BJ (cell line): ENCODE measurements at regions not wholly inside any gene's neighbourhood (a gene's known extent, or its start where the extent isn't known, plus 50 kb on each side); places are given as distances from the start of the nearest gene placed in this dataset.

Experiments used
- CTCF ChIA-PET: fragments of 350-600 bp; formaldehyde crosslinking; extraction: SDS; loops from one replicate; lab custom pipeline; 2021; ENCODE audit warnings: antibody characterized with exemption, inconsistent platforms; lab: Yijun Ruan, JAX
- POLR2A ChIA-PET: fragments of 300-600 bp; sonication (Branson Sonifier 250); formaldehyde crosslinking; extraction: SDS; loops from one replicate; lab custom pipeline; 2021; ENCODE audit warnings: antibody characterized with exemption; lab: Charles Lee
- DNase-seq: peaks from one replicate; pipeline ENCODE4 v3.0.0-alpha.2; 2011; ENCODE audit warnings: low read depth
- H3K27me3 ChIP-seq: 2 replicates; pipeline ENCODE4 v1.6.0; 2011; ENCODE audit warnings: low read length; ENCODE audit not compliant: control insufficient read depth, insufficient read depth
- H3K36me3 ChIP-seq: 2 replicates; pipeline ENCODE4 v1.5.1; 2011; ENCODE audit warnings: low read length; ENCODE audit not compliant: control insufficient read depth, insufficient read depth
- H3K4me3 ChIP-seq: 2 replicates; pipeline ENCODE4 v1.5.1; 2011; ENCODE audit warnings: low read depth, mild to moderate bottlenecking, control low read depth, low read length
- TF ChIP-seq, protein P1 (sequence below): IDR thresholded peaks from 2 replicates; pipeline ENCODE4 v1.5.1; 2011; ENCODE audit warnings: low read depth, mild to moderate bottlenecking, control low read depth, inconsistent platforms, low read length, moderate library complexity; ENCODE audit not compliant: insufficient read depth

DNA sequence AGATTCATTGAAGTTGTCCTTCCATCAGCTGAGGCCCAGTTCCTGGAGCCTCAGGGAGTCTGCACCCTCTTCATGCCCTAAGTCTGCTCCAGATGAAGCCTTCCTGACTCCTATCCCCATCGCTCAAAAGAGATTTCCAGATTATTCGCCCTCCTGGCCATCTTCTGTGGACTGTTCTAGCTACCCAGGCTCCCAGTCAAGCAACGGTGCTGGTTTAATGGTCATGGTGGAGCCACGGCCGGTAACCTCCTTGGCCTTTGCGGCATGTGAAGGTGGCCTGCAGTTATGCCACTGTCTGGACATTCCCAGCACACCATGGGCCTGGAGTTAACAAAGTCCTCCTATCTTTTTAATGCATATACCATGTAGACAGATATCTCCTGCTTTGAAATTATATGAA lies 140.1 kb upstream of the ASB18 start:
- POLR2A ChIA-PET: no interaction called here
- CTCF ChIA-PET: no interaction called here
- H3K4me3 ChIP-seq: no peak overlapping the region
- H3K27me3 ChIP-seq: no peaks in the 10 kb centered on the region
- TF ChIP-seq, protein P1, sequence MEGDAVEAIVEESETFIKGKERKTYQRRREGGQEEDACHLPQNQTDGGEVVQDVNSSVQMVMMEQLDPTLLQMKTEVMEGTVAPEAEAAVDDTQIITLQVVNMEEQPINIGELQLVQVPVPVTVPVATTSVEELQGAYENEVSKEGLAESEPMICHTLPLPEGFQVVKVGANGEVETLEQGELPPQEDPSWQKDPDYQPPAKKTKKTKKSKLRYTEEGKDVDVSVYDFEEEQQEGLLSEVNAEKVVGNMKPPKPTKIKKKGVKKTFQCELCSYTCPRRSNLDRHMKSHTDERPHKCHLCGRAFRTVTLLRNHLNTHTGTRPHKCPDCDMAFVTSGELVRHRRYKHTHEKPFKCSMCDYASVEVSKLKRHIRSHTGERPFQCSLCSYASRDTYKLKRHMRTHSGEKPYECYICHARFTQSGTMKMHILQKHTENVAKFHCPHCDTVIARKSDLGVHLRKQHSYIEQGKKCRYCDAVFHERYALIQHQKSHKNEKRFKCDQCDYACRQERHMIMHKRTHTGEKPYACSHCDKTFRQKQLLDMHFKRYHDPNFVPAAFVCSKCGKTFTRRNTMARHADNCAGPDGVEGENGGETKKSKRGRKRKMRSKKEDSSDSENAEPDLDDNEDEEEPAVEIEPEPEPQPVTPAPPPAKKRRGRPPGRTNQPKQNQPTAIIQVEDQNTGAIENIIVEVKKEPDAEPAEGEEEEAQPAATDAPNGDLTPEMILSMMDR: no peak
- no peak for DNase-seq
- no peaks in the 10 kb centered on the region for H3K36me3 ChIP-seq

DNA sequence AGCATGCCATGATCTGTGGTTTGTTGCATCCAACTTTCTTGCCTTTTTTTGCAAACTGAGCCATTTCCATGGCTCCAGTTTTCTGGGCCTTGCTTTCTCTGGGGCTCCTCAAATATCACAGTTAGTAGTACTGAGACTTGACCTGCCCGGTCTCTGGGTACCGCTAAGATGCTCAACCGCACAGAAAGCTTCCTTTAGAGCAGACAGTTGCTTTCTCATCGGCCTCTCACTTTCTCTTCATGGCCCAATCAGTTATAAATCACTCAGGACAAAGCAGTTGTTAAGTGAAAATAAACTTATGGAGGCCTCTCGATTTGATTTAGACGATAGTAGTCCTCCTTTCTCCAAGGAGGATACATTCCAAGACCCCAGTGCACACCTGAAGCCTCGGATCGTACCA lies 141.2 kb upstream of the ASB18 start:
- TF ChIP-seq, protein P1: no peak
- Histone ChIP-seq H3K4me3 (no peak overlapping the region), H3K36me3 (no peaks in the 10 kb centered on the region), H3K27me3 (no peaks in the 10 kb centered on the region)
- no peak for DNase-seq
- CTCF ChIA-PET: no interaction called here
- POLR2A ChIA-PET: no interaction called here

DNA sequence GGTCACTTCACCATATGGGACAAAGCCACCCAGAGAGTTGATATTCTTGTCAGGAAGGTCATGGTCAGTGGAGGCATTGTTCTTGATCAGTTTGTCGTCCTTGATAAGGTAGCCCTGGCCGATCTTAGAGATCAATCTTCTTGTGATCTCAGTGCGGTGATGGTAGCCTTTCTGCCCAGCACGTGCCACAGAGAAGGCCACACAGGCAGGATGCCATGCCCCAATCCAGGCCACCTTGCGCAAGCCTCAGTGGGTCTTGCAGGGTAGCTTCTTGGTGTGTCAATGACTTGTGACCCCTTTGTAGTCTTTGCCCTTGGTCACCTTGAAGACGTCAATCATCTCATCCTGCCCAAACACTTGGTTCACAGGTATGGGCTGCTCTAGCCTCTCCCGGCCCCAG lies 143.9 kb upstream of the ASB18 start:
- TF ChIP-seq, protein P1: no peak
- CTCF ChIA-PET: no interaction called here
- no peak for DNase-seq
- no peak overlapping the region for H3K4me3 ChIP-seq
- no peaks in the 10 kb centered on the region for H3K27me3 ChIP-seq
- H3K36me3 ChIP-seq: no peaks in the 10 kb centered on the region
- POLR2A ChIA-PET: no interaction called here

DNA sequence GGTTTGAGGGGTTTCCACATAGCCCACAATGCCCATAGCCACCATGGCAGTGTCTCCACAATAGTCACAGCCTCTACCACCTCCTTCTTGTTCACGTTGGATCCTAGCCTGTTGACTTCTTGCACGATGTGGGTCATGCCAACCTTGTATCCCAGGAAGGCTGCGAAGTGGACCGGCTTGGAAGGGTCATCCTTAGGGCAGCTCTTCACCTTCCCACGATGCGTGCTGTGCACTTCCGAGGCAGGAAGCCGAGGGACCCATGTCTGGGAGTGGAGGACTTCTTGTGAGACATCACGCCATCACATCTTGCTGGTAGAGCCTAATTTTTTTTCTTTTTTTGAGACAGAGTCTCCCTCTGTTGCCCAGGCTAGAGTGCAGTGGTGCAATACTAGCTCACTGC lies 144.6 kb upstream of the ASB18 start:
- POLR2A ChIA-PET: no interaction called here
- CTCF ChIA-PET: no interaction called here
- DNase-seq: no peak
- H3K27me3 ChIP-seq: no peaks in the 10 kb centered on the region
- TF ChIP-seq, protein P1: no peak
- no peaks in the 10 kb centered on the region for H3K36me3 ChIP-seq
- no peak overlapping the region for H3K4me3 ChIP-seq

DNA sequence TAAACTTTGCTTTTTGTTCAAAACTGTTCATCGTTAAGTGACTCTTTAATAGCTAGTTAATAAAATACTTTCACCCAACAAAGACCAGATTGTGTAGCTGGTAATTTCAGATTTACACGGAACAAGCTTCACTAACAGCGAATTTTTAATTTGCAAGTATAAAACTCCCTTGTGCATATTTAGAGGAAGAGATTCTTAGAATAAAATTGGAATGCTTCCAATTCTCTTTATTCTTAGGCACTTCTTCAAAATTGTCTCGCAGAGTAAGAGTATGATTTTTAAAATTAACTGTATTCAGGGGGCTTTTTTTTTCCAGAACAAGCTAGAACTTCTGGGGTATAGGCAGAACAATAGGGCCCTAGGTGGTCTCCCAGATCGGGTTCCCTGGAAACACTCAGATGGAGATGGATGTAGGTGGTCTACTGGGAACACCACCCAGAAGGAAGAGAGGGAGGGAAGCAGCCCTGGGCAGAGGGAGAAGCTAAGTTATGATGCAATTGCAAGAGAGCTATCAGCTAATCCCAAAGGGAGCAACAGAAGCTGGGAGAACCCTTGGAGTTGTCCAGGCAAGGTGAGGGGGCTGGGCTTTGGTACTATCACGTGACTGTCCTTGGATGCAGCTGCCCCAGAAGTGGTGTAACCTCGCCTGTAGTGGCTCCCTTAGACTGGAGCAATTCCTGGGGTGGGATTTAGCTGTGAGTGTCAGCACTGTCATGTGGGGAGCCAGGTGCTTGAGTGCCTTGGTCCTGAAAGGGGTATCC lies 151.7 kb upstream of the ASB18 start:
- DNase-seq: no peak
- TF ChIP-seq, protein P1: no peak
- POLR2A ChIA-PET: no interaction called here
- Histone ChIP-seq H3K4me3 (no peak overlapping the region), H3K36me3 (no peaks in the 10 kb centered on the region), H3K27me3 (no peaks in the 10 kb centered on the region)
- CTCF ChIA-PET: no interaction called here
